GM12878 (cell line): ENCODE measurements at regions not wholly inside any gene's neighbourhood (a gene's known extent, or its start where the extent isn't known, plus 50 kb on each side); places are given as distances from the start of the nearest gene placed in this dataset.

Experiments
- CEBPB ChIP-seq, 2 experiments: fragments of 150-350 bp in 1 of 2; IDR thresholded peaks; 2 replicates each; pipeline ENCODE4 v1.6.1; 2012 to 2014; ENCODE audit warnings: low read depth in 2 of 2, low read length in 2 of 2, borderline replicate concordance in 1 of 2, inconsistent platforms in 1 of 2
- CTCF ChIP-seq, 3 experiments: IDR thresholded peaks in 2 of 3; conservative IDR thresholded peaks in 1 of 3; 2 replicates each; pipeline ENCODE4 v1.5.1; 2011; ENCODE audit warnings: low read depth in 3 of 3, low read length in 3 of 3, mild to moderate bottlenecking in 3 of 3, control low read depth in 2 of 3, moderate library complexity in 2 of 3, inconsistent platforms in 1 of 3, mixed read lengths in 1 of 3; ENCODE audit not compliant: control insufficient read depth in 2 of 3, insufficient read depth in 1 of 3; ENCODE audit errors: extremely low read depth in 1 of 3
- CUX1 ChIP-seq: IDR thresholded peaks from 2 replicates; pipeline ENCODE4 v1.6.1; 2012; ENCODE audit warnings: improper control_type of control experiment, low read depth, low read length; ENCODE audit not compliant: insufficient replicate concordance
- EP300 ChIP-seq, 2 experiments: fragments of 150-350 bp in 1 of 2; IDR thresholded peaks; 2 replicates each; pipeline ENCODE4 v1.6.1; 2011 to 2012; ENCODE audit warnings: low read depth in 2 of 2, low read length in 2 of 2, borderline replicate concordance in 1 of 2, improper control_type of control experiment in 1 of 2, inconsistent platforms in 1 of 2; ENCODE audit not compliant: control insufficient read depth in 1 of 2
- HDAC2 ChIP-seq: fragments of 200-600 bp; sonication (generic); IDR thresholded peaks from 2 replicates; pipeline ENCODE4 v1.6.1; 2017
- POLR2A ChIP-seq: IDR thresholded peaks from 2 replicates; pipeline ENCODE4 v1.6.1; 2011; ENCODE audit warnings: low read depth, mild to moderate bottlenecking, low read length
- TAF1 ChIP-seq: IDR thresholded peaks from 2 replicates; pipeline ENCODE4 v1.6.1; 2011; ENCODE audit warnings: mild to moderate bottlenecking, low read depth, low read length, borderline replicate concordance
- ZSCAN29 ChIP-seq: fragments of 450-650 bp; IDR thresholded peaks from 2 replicates; pipeline ENCODE4 v1.6.1; 2017; ENCODE audit warnings: mild to moderate bottlenecking, moderate library complexity
- ZZZ3 ChIP-seq: IDR thresholded peaks from 2 replicates; pipeline ENCODE4 v1.6.1; 2011; ENCODE audit warnings: low read depth; ENCODE audit not compliant: control insufficient read depth, insufficient read length
- TF ChIP-seq, protein P1 (sequence below): fragments of 450-650 bp; IDR thresholded peaks from 2 replicates; pipeline ENCODE4 v1.6.1; 2017; ENCODE audit warnings: antibody characterized with exemption, mild to moderate bottlenecking, moderate library complexity
- TF ChIP-seq, protein P2 (sequence below): IDR thresholded peaks from 2 replicates; pipeline ENCODE4 v1.6.1; 2011; ENCODE audit warnings: low read depth, low read length, improper control_type of control experiment, borderline replicate concordance

- TF ChIP-seq POLR2A (no peak), EP300 (IDR thresholded peaks at IDR 0.05; ENCODE audit: borderline replicate concordance in 1 of 2, control insufficient read depth in 1 of 2, low read depth in 2 of 2, low read length in 2 of 2) (no peak), HDAC2 (no peak), ZZZ3 (no peak), CTCF (IDR thresholded peaks at IDR 0.05 in 2 of 3, conservative IDR thresholded peaks at IDR 0.05 in 1 of 3; ENCODE audit: control insufficient read depth in 2 of 3, extremely low read depth in 1 of 3, insufficient read depth in 1 of 3, low read depth in 3 of 3, low read length in 3 of 3) (no peak), ZSCAN29 (no peak), TAF1 (no peak), CEBPB (IDR thresholded peaks at IDR 0.05; ENCODE audit: borderline replicate concordance in 1 of 2, low read depth in 2 of 2, low read length in 2 of 2) (no peak), CUX1 (no peak)
- TF ChIP-seq, protein P1, sequence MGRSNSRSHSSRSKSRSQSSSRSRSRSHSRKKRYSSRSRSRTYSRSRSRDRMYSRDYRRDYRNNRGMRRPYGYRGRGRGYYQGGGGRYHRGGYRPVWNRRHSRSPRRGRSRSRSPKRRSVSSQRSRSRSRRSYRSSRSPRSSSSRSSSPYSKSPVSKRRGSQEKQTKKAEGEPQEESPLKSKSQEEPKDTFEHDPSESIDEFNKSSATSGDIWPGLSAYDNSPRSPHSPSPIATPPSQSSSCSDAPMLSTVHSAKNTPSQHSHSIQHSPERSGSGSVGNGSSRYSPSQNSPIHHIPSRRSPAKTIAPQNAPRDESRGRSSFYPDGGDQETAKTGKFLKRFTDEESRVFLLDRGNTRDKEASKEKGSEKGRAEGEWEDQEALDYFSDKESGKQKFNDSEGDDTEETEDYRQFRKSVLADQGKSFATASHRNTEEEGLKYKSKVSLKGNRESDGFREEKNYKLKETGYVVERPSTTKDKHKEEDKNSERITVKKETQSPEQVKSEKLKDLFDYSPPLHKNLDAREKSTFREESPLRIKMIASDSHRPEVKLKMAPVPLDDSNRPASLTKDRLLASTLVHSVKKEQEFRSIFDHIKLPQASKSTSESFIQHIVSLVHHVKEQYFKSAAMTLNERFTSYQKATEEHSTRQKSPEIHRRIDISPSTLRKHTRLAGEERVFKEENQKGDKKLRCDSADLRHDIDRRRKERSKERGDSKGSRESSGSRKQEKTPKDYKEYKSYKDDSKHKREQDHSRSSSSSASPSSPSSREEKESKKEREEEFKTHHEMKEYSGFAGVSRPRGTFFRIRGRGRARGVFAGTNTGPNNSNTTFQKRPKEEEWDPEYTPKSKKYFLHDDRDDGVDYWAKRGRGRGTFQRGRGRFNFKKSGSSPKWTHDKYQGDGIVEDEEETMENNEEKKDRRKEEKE: no peak
- TF ChIP-seq, protein P2, sequence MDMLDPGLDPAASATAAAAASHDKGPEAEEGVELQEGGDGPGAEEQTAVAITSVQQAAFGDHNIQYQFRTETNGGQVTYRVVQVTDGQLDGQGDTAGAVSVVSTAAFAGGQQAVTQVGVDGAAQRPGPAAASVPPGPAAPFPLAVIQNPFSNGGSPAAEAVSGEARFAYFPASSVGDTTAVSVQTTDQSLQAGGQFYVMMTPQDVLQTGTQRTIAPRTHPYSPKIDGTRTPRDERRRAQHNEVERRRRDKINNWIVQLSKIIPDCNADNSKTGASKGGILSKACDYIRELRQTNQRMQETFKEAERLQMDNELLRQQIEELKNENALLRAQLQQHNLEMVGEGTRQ: no peak
Observed at GRCh38 chr13:106145070-106145469, 390.4 kb downstream of the EFNB2 start.
